ENCODE measurements at regions not wholly inside any gene's neighbourhood (a gene's known extent, or its start where the extent isn't known, plus 50 kb on each side); places are given as distances from the start of the nearest gene placed in this dataset.

DNA sequence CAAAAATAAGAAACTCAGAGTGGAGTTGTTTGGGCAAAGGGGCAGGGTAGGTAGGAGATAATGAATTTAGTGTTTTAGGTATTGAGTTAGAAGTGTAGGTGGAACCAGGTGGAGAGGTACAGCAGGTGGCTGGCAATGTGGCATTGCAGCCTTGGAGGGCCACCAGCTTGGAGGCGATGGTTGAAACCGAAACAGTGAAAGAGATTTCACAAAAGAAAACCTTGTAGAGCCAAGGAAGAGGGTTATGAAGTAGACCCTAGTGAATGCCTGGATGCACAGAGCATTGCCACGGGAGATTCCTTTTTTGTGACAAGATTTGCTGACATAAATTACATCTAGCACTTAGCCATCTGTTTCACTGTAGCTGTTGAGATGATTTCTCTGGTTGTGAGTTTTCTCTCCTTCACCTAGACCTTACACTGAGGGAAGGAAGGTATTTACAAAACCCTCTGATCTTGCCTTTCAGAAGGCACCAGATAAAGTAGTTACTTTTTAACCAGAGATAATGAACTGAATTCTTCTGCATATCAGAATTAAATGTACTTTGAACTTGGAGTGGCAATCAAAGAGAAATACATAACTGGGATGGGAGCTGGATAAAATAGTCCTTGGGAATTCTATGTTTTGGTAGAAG is 104.1 kb upstream of the CASK start:
- Mint-ChIP-seq H3K9me3 (ENCODE audit: unreplicated experiment) (no peaks in the 10 kb centered on the region), H3K4me1 (ENCODE audit: low read depth, unreplicated experiment) (no peaks in the 10 kb centered on the region), H3K27me3 (ENCODE audit: unreplicated experiment) (peaks cover 1% of the 10 kb centered on the region), H3K4me3 (ENCODE audit: unreplicated experiment) (no peak overlapping the region), H3K27ac (ENCODE audit: unreplicated experiment) (peak overlapping the region; percentile 17), H3K36me3 (ENCODE audit: unreplicated experiment) (no peaks in the 10 kb centered on the region)
- TF ChIP-seq, protein P1, sequence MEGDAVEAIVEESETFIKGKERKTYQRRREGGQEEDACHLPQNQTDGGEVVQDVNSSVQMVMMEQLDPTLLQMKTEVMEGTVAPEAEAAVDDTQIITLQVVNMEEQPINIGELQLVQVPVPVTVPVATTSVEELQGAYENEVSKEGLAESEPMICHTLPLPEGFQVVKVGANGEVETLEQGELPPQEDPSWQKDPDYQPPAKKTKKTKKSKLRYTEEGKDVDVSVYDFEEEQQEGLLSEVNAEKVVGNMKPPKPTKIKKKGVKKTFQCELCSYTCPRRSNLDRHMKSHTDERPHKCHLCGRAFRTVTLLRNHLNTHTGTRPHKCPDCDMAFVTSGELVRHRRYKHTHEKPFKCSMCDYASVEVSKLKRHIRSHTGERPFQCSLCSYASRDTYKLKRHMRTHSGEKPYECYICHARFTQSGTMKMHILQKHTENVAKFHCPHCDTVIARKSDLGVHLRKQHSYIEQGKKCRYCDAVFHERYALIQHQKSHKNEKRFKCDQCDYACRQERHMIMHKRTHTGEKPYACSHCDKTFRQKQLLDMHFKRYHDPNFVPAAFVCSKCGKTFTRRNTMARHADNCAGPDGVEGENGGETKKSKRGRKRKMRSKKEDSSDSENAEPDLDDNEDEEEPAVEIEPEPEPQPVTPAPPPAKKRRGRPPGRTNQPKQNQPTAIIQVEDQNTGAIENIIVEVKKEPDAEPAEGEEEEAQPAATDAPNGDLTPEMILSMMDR (IDR thresholded peaks at IDR 0.05; ENCODE audit: partially characterized antibody, unreplicated experiment), result no peak
- DNase-seq, result no peak

DNA sequence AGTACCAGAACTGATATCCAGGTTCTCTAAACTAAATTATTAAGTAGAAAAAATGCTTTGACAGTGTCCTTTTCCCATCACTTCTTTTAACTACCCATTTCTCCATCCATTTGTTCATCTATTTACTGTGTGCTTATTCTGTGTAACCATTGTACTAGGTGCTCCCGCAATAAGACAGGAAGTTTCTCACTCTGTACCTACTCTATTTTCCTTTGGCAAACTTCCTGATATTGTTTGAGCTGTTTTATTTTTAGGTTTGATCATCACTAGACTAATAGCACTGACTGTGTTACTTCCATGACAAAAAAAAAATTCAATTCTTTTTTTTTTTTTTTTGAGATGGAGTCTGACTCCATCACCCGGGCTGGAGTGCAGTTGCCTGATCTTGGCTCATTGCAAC is 102.5 kb upstream of the CASK start:
- no peak for DNase-seq
- TF ChIP-seq, protein P1 (IDR thresholded peaks at IDR 0.05; ENCODE audit: partially characterized antibody, unreplicated experiment), result no peak
- no peaks in the 10 kb centered on the region for H3K9me3 Mint-ChIP-seq (ENCODE audit: unreplicated experiment)
- no peak overlapping the region for H3K27ac Mint-ChIP-seq (ENCODE audit: unreplicated experiment)
- H3K27me3 Mint-ChIP-seq (ENCODE audit: unreplicated experiment), result peaks cover 1% of the 10 kb centered on the region
- H3K4me1 Mint-ChIP-seq (ENCODE audit: low read depth, unreplicated experiment), result no peaks in the 10 kb centered on the region
- H3K36me3 Mint-ChIP-seq (ENCODE audit: unreplicated experiment), result no peaks in the 10 kb centered on the region
- H3K4me3 Mint-ChIP-seq (ENCODE audit: unreplicated experiment), result no peak overlapping the region

DNA sequence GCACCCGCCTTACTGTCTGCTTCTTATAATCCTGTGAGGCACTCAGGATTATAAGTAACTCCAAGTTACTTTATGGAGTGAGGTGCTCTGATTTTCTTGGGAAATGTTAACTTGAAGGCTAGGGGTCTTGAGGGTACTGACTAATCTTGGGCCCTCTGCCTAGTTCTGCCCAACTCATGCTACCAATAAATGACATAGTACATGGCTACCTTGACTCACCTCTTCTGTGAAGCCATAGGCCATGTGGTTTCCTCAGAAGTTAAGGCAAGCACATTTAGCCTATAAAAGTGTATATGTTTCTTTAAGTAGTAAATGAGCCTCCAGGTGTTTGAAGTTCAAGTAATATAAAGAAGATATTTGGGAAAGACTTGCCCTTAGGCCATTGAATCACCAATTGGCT is 99.8 kb upstream of the CASK start:
- H3K27ac Mint-ChIP-seq (ENCODE audit: unreplicated experiment), result no peak overlapping the region
- H3K27me3 Mint-ChIP-seq (ENCODE audit: unreplicated experiment), result peaks cover 1% of the 10 kb centered on the region
- TF ChIP-seq, protein P1 (IDR thresholded peaks at IDR 0.05; ENCODE audit: partially characterized antibody, unreplicated experiment), result no peak
- no peaks in the 10 kb centered on the region for H3K4me1 Mint-ChIP-seq (ENCODE audit: low read depth, unreplicated experiment)
- H3K4me3 Mint-ChIP-seq (ENCODE audit: unreplicated experiment), result no peak overlapping the region
- H3K9me3 Mint-ChIP-seq (ENCODE audit: unreplicated experiment), result no peaks in the 10 kb centered on the region
- no peaks in the 10 kb centered on the region for H3K36me3 Mint-ChIP-seq (ENCODE audit: unreplicated experiment)
- DNase-seq, result no peak

DNA sequence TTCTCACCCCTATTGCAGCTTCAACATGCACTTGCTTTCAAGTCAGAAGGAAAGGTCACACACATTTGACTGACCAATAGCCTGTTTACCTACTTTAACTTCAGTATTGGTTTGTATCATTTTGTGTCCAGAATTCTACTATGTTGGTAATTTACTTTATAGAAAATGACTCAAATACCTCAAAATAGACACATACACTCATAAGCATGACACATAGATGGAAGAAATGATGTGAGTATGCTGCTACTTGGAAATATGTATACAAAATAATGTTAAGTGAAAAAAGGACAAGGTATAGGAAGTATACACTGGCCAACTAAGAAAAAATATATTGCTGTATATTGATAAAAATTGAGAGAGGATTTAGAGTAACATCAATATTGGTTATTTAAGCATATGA is 98.8 kb upstream of the CASK start:
- DNase-seq, result no peak
- Mint-ChIP-seq H3K36me3 (ENCODE audit: unreplicated experiment) (no peaks in the 10 kb centered on the region), H3K4me3 (ENCODE audit: unreplicated experiment) (no peak overlapping the region), H3K27ac (ENCODE audit: unreplicated experiment) (no peak overlapping the region), H3K9me3 (ENCODE audit: unreplicated experiment) (no peaks in the 10 kb centered on the region), H3K4me1 (ENCODE audit: low read depth, unreplicated experiment) (no peaks in the 10 kb centered on the region), H3K27me3 (ENCODE audit: unreplicated experiment) (peaks cover 1% of the 10 kb centered on the region)
- TF ChIP-seq, protein P1 (IDR thresholded peaks at IDR 0.05; ENCODE audit: partially characterized antibody, unreplicated experiment), result no peak

DNA sequence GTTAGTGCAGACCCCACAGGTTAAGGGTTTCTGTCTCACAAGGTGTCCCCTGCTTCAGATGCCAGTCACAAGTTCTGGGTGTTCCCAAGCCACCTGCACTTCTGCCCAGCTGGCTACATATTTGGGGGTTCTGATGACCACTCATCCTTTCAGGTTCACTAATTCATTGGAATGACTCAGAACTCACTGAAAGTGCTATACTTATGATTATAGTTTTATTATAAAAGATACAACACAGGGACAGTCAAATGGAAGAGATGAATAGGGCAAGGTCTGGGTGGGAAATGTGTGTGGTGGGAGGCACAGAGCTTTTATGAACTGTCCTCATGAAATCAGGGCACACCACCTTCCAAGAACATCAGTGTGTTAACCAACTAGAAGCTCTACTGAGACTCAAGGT is 97.7 kb upstream of the CASK start:
- no peak for DNase-seq
- H3K27ac Mint-ChIP-seq (ENCODE audit: unreplicated experiment), result no peak overlapping the region
- no peak overlapping the region for H3K4me3 Mint-ChIP-seq (ENCODE audit: unreplicated experiment)
- no peaks in the 10 kb centered on the region for H3K36me3 Mint-ChIP-seq (ENCODE audit: unreplicated experiment)
- no peaks in the 10 kb centered on the region for H3K4me1 Mint-ChIP-seq (ENCODE audit: low read depth, unreplicated experiment)
- peaks cover 1% of the 10 kb centered on the region for H3K27me3 Mint-ChIP-seq (ENCODE audit: unreplicated experiment)
- TF ChIP-seq, protein P1 (IDR thresholded peaks at IDR 0.05; ENCODE audit: partially characterized antibody, unreplicated experiment), result no peak
- no peaks in the 10 kb centered on the region for H3K9me3 Mint-ChIP-seq (ENCODE audit: unreplicated experiment)
